Fibroblast of skin of left biceps (primary cell): ENCODE measurements at regions not wholly inside any gene's neighbourhood (a gene's known extent, or its start where the extent isn't known, plus 50 kb on each side); places are given as distances from the start of the nearest gene placed in this dataset.

Experiments used
- DNase-seq, 2 experiments: peaks; one replicate each; pipeline ENCODE4 v3.0.0-alpha.2; 2013; ENCODE audit warnings: low read depth in 2 of 2

DNA sequence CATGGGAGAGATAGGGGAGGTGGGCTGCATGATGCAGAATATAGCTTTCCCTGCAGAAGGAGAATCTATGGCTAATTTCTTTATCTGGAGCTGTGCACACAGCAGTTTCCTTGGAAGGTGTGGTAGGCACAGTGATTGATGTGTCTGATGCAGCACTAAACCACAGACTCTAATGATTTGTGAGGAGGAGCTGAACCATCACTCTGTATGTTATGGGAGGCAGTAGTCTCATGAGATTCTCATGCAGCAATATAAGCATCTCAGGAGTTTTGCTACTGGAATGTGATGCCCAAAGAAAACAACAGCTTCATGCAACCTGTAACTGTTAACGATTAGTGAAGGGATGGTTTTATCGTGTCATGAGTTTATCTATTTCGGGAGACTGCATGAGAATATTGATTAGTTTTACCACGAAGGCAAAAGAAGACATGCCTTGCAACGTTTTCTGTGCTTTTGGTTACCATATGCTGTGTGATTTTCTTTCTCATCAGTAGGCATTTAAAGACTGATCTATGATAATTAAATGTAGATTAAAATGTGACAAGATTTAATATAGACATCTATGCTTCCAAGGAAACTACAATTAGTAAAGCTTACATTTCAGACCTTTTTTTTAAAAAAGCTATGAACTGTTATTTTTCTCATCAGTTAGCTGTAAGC, 286.8 kb downstream of the ARL6IP6 start:
- DNase-seq: no peak

DNA sequence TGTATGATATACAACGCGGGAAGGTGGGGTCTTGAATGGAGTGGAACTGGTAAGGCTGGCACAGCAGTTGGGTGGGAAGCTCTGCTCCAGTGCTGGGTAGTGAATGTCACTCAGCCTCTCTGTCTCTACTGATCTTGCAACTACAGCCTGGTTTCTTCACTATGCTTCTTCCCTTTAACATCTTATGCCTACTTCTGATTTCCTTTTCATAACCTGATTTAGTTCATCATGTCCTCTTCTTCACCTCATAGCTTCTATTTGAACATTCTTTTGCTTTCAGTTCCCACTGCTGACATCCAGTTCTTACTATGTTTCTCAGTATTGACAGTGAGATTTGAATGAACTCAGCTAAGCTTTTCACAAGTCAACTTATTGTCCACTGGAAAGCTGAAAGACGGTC, 286.2 kb downstream of the ARL6IP6 start:
- no peak for DNase-seq

DNA sequence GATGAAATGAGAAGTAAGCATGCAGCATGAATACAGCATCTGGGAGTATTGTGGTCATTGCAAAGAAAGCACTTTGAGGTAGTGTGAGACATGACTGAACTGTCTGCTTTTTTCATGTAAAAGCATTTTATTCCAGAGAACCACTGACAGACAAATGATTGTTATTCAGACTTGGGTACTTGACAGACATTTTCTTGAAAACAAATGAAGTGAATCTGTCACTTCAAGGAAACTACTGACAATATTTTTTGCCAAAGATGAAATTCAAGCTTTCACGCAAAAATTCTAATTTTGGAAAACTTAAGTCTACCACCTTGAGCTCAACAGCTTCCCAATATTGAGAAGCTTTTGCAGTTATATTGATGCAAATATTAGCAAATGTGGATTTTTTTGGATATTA, 255.7 kb downstream of the ARL6IP6 start:
- DNase-seq: no peak

DNA sequence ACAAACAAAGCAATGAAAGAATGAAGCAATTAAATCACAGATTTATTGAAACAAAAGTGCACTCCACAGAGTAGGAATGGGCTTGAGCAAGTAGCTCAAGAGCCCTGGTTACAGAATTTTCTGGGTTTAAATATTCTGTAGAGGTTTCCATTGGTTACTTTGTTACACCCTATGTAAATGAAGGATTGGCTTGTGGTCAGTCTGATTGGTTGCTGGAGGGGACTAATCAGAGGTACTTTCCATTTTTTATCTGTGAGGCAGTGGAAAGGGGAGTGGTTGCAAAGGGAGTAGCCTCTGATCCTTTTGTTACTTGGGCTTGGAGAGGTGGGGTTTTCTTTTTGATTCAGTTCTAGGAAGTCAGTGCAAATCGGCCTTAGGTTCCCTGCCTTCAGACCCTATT, 253.3 kb downstream of the ARL6IP6 start:
- DNase-seq: no peak

DNA sequence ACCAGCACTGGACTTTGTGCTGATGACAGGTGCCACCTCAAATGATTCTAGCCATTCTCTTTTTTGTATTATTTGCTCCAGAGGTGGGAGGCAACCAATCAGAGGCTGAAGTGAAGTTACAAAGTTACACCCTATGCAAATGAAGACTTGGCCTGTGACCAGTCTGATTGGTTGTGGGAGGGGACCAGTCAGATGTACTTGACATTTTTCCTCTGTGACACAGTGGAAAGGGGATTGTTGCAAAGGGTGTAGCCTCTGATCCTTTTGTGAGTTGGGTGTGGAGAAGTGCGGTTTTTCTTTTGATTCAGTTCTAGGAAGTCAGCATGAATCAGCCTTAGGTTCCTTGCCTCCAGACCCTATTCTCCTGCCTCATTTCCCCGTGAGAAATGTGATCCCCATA, 244.0 kb downstream of the ARL6IP6 start:
- no peak for DNase-seq

DNA sequence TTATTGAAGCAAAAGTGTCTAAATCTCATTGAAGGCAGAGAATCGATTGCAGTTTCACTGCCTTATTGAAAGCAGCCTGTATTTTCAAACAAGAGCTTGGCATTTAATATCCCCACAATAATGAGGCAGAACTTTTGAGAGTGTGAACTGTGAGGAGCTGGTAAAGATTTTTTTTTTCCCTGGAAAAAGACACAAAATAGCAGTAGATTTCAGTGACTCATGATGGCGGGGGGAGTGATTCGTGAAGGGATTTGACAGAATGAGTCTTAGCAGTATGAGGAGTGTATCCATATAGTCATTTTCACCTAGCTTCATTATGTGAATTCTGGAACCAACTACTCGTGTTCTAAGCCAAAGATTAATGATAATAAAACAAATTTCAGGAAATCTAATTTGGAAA, 242.9 kb downstream of the ARL6IP6 start:
- DNase-seq: no peak

DNA sequence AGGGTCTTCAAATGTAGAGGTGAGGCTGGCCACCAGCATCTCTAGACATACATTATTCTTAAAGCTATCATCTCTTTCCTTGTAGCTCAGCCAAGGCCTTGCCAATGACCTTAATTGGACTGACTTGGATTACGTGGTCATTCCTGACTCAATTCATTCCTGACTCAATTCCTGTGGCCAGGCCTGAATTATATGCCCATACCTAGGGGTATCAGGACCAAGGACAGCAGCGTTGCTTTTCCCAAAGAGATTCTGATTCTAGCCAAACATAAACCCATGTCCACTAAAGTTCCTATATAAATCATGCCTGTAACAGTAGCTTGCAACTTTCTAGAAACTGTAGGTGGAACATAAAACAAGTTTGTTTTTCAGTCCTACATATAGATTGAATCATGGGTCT, 231.7 kb downstream of the ARL6IP6 start:
- DNase-seq: no peak

DNA sequence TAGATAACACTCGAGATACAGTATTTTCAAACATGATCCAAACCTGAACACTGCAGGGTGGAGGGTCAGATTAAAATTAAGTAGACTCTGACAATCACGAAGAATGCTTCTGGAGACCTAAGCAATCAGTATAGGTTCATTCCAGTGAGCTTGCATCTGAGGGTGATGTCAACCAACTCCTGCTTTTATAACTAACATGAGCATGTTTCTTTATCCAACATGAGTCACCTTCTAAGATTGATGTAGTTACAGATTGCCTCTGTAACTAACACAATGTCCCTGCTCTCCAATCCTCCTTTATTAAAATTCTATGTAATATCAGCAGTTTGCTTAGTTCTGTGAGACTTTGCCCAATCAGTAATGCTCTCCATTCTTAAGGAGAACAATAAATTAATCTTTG, 225.7 kb downstream of the ARL6IP6 start:
- no peak for DNase-seq

DNA sequence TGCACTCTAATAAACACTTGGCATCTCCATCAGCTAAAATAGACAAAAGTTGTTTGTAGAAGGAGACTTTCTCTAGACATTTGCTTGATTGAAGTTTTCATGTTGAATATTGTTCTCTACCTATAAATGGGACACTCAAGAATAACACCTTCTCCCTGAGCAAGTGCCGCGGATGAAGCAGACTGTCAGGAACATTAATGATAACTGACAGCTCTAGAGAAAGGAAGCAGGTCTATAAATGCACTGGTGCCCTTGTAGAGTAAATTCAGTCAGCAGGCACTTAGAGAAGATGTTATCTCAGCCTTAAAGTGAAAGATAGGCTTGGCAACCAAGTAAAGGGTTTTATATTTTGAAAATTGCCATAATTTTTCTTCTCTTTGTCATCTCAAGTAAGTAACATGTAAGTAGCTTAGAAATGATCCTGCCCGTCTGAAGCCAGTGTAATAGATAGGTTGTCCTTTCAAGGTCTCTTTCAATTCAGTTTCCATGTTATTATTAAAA, 224.6 kb downstream of the ARL6IP6 start:
- DNase-seq: no peak

DNA sequence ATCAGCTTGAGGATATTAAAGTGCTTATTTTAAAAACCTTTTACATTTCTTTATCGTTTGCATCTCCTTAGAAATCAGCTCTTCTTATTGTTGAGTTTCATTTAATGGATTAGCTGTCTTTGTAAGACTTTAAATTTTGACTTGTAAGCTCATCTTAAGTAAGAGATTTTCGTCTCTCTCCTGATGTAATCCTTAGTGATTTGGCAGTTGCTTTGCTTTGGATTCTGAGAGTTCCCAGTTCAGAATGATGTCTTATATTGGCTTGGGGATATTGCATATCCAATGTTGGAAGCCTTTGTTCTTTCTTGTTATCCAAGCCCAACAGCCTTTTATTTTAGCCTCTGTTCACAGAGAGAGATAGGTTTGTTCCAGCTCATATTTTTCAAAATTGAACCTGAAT, 212.1 kb downstream of the ARL6IP6 start:
- no peak for DNase-seq

DNA sequence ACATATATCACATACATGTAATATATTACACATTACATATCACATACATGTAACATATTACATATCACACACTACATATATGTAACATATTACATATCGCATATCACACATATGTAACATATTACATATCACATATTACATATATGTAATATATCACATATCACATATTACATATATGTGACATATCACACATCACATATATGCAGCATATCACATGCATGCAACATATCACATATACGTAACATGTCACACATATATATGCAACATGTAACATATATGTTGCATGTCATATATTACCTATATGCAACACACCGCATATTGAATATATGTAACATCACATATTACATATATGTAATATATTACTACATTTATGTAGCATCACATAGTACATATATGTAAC, 211.2 kb downstream of the ARL6IP6 start:
- DNase-seq: no peak

DNA sequence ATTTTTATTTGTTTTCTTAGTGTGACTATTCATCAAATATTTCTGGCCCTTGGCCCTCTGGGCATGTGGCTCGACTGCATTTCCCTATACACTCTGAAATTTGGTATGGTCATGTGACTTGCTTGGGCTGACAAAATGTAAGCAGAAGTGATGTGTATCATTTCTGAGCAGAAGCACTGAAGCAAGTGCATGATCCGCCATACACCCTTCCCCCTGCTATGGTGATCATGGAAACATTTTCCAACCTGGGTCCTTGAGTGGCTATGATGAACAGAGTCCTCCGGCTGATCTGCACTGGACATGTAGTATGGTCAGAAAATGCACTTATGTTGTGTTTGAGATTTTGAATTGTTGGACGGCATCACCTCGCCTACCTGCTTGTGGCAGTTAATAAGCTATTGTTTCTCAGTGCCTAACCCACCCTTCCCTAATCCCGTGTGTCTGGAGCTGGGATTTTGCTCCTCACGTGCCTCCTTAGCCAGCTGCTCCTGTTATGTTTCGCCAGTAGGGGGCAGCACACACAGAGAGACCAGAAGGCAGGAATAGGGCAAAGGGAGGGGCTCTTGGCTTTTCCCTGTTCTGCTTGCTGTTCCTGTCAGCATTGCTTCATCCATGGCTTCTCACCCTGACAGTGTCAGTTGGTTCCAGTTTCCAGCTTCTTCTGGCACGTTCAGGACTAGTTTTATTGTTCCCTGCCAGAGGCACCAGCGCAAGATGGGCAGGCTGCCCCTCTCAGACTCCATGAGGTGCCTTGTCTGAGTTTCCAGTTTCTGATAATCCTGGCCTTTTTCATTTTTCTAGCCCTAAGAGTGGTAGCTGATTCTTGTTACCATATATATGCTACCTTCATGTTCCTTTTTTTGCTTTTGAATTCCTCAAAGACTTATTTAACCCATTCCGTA, 207.4 kb downstream of the ARL6IP6 start:
- peak; percentile 0 to 1 for DNase-seq

DNA sequence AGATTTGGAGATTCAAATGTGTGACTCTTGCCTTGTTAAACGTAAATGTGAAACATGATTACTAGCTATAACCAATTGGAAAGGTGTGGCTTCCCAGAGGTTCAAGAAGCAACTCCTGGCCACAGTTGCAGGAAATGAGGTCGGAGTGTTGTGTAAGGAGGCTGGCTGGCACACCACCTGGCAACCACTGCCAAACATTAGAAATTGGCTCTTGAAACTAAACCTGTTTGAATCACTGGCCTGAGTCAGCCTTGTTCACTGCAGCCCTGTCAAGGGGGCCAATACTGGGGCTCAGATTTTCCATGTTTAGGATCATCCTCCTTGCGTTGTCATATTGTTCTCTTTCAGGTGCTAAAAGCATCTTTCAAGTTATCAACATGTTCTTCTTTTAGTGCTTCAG, 206.3 kb downstream of the ARL6IP6 start:
- no peak for DNase-seq

DNA sequence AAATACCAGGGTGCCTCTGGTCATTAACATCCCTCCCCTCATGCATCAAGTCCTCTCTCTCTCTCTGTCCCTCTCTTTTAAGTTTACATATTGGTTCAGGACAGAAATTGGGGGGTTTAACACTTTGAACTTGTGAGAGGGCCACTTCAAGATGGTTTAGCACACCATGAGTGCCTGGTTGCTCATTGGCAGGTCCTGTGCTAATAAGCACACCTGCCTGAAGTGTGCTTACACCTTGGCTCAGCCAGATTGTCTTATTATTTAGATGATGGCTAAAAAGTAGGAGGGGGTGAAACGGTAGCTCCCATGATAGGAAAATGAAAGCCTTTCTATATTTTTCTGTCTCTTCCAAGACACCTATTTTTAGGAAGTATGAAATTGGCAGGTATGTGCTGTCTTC, 205.8 kb downstream of the ARL6IP6 start:
- no peak for DNase-seq

DNA sequence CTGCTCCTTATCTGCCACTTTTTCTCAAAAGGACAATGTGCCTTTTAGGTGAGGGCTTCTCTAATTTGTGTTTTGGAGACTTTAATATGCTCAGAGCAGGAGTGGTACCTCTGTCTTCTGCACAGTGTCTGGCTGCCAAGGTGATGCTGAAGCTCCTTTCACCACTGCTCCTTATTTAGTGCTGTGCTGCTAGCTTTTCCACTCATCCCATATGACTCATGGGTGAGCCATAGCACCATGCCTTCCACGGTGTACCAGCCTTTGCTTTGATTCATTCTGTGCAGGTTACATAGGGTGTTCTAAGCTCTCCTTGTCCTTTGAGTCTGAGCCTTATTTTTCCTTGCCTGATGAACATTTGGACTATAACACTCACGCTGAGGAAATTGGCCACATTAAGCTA, 202.4 kb downstream of the ARL6IP6 start:
- DNase-seq: no peak

DNA sequence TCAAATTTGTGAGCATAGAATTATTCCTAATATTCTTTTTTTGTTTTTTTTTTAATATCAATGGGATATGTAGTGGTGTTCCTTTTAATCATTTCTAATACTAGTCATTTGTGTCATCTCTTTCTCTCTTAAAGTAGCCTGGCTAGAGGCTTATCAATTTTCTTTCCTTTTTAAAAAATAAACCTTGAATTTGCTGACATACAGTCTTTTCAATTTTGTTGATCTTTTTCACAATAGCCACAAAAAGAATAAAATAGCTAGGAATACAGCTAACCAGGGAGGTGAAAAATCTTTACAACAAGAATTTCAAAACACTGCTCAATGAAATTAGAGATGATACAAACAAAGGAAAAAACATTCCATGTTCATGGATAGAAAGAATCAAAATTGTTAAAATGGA, 192.6 kb downstream of the ARL6IP6 start:
- DNase-seq: no peak

DNA sequence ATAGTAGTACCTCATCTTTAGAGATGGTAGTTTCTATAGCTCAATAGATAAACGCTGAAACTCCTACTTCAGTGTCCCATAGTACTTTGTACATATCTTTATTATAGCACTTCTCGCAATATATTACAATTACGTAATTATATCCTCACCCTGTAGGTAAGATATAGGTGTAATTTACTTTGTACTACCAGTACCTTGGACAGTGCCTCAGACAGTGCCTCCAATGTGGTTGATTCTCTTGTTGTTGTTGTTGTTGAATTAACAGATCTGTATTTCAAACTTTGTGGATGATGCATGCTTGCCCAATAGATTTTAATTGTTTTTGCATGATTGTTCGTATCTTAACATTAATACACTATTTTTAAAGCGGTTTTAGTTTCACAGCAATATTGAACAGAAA, 188.6 kb downstream of the ARL6IP6 start:
- no peak for DNase-seq

DNA sequence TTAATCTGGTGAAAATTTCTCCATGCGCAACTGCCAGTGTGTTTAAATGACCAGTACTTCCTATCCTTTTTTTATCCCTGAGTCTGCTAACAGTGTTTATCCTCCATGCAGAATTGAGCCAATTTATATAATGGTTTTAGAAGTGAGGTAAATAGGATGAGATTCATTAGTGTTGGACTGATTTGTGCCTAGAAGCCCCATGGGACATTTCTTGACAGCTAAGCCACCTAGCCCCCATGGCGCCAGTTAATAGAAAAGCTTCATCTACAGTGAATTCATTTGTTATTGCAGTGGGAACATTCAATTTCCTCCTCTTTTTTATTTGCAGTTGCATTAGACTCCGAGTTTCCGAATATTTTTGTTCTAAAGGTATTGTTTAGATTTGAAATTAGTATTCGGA, 175.6 kb downstream of the ARL6IP6 start:
- no peak for DNase-seq

DNA sequence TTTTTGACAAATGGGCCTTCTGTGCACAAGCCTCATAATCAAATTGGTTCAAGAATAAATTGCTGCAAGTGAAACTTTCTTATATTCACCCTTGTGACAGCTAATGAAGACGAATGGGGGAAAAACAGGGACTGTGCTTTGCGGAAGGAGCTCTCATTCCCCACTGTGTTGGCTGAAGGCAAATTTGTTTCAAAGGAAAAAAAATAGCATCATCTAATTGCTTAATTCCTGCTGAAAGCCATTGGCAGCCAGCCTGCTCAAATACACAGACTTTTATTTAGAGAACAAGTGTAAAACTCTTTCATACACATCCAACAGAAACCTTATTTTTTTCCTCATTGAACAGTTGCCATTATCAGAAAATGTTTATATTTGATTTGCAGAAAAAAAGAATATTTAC, 172.3 kb downstream of the ARL6IP6 start:
- no peak for DNase-seq

DNA sequence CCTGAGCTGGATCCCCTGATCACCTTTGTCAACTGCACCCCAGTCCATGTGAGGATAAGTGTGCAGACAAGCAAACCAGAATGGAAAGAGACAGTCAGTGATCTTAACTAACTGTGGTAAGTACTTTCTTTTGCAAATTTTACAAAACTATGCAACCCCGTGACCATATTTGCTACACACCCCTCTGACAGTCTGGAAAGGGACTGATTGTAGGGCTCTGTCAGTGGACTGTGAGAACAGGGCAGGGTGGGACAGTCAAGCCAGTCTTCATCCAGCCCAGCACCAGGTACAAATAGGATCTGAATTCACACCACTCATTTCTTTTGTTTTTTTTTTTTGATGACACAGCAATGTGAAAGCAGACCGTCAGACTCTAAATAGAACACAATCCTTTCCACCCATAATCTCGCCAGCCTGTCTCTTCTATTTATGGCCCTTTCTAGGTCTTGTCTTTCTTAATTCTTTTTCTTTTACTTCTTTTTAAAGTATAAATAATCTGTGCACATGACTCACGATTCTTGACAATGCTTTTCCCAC, 165.6 kb downstream of the ARL6IP6 start:
- no peak for DNase-seq

DNA sequence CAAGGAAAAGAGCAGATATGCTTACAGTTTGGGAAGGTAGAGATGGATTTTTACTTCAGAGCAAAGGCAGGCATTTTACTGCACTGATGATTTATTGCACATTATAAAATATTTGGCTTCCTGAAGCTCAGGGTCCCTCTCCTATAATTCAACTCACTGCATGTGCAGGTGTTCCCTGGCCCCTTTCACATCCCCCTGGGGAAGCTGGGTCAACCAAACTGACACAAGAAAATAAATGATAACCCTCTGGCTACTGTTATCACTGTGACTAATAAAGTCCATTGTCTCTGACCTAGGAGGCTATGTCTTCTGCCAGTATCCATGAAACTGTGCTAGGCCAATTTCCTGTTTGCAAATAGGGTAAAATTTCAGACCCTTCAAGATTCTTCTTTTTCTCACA, 163.1 kb downstream of the ARL6IP6 start:
- DNase-seq: no peak

DNA sequence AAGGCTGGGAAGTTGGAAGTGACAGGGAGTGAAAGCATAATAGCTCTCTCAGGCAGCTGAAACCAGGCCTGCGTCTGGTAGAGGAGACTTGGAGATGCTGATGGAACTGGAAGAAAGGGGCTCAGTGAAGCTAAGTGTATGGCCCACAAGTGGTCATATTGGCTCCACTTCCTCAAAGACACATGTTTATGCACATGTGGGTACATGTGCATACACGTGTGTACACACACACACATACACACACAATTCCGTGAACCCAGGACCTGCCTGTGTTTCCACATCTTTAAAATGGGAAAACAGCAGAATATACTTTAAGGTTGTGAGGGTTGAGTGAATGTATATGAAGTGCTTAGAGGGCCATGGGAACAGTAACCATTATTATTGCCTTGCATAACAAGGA, 160.9 kb downstream of the ARL6IP6 start:
- no peak for DNase-seq
